Right lobe of liver (tissue), 4 donors: ENCODE measurements at regions not wholly inside any gene's neighbourhood (a gene's known extent, or its start where the extent isn't known, plus 50 kb on each side); places are given as distances from the start of the nearest gene placed in this dataset.

Source experiments
- CTCF ChIP-seq, 4 donors: fragments of 200-600 bp in 3 of 4; fragments of 450-650 bp in 1 of 4; IDR thresholded peaks; one replicate each; pipeline versions ENCODE4 v1.5.1 to v1.8.0; 2016 to 2022; ENCODE audit warnings: antibody characterized with exemption in 4 of 4, mild to moderate bottlenecking in 2 of 4
- POLR2A ChIP-seq: fragments of 450-650 bp; IDR thresholded peaks from one replicate; pipeline ENCODE4 v1.6.1; 2017; ENCODE audit warnings: antibody characterized with exemption, mild to moderate bottlenecking
- donor health status: DM: no; HTN: no; CAD: no.
- donor health status: DM: no; HTN: no; CAD: no.
- donor health status: DM: no; HTN: yes; CAD: no.

GRCh38 chr20:7015257-7015656 is 247.8 kb downstream of the BMP2 start:
- TF ChIP-seq CTCF (IDR thresholded peaks at IDR 0.05) (no peak), POLR2A (no peak)
